ENCODE measurements at regions not wholly inside any gene's neighbourhood (a gene's known extent, or its start where the extent isn't known, plus 50 kb on each side); places are given as distances from the start of the nearest gene placed in this dataset.

DNA sequence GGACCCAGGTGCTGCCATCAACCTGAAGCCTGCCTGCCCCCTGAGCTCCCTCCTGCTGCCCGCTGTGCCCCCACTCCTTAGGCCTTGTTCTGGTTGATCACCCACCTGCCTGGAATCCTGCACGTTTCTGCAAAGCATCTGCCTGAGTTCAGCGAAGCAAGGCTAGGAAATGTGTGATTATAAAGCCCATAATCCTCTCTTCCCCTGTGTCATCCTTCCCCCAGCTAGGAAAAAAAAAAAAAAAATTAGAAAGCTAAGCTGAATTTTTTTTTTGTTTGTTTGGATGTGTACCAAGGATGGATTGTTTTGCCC is 93.2 kb downstream of the FOXA2 start:
- TF ChIP-seq, protein P1, sequence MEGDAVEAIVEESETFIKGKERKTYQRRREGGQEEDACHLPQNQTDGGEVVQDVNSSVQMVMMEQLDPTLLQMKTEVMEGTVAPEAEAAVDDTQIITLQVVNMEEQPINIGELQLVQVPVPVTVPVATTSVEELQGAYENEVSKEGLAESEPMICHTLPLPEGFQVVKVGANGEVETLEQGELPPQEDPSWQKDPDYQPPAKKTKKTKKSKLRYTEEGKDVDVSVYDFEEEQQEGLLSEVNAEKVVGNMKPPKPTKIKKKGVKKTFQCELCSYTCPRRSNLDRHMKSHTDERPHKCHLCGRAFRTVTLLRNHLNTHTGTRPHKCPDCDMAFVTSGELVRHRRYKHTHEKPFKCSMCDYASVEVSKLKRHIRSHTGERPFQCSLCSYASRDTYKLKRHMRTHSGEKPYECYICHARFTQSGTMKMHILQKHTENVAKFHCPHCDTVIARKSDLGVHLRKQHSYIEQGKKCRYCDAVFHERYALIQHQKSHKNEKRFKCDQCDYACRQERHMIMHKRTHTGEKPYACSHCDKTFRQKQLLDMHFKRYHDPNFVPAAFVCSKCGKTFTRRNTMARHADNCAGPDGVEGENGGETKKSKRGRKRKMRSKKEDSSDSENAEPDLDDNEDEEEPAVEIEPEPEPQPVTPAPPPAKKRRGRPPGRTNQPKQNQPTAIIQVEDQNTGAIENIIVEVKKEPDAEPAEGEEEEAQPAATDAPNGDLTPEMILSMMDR (IDR thresholded peaks at IDR 0.05): no peak

GRCh38 chr20:22490287-22491193 is 93.8 kb downstream of the FOXA2 start:
- TF ChIP-seq, protein P1 (IDR thresholded peaks at IDR 0.05): no peak; the same call in 1 of the 2 replicates

- TF ChIP-seq, protein P1 (IDR thresholded peaks at IDR 0.05): no peak
Measured at GRCh38 chr20:22489626-22490286, 94.6 kb downstream of the FOXA2 start.

DNA sequence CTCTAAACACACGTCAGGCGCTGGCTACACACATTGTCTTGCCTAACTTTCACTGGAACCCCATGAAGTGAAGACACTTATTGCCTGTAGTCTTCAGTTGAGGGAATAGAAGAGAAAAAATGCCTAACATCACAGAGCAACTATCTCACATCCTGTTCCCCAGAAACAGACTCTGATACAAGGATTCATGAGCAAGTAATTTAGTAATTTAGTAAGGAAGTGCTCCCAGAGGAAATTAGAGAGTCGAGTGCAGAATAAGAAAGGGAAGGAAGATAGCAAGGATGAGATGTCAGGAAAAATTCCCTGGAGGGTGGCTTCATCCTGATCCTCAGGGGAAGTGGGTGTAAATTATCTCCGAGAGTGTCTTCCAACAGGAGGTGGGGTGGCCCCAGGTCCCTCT is 104.0 kb downstream of the FOXA2 start:
- TF ChIP-seq, protein P1 (IDR thresholded peaks at IDR 0.05): no peak

DNA sequence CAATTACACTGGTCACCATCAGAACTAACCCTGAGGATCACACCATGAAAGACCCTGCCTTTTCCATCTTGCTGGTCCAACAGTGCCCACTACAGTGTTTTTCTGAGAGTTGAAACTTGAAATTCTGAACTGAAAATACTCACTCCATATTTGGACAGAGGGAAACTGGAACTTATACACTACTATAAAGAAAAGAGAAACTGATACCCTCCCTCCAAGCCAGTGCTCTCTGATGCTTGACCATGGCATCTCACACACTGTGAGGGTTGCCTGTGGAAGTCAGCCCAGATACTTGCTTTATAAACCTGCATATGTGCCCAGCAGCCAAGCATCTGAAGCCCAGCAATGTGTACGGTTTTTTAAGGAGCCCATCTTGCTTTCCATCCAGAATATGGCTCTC is 108.7 kb downstream of the FOXA2 start:
- TF ChIP-seq, protein P1 (IDR thresholded peaks at IDR 0.05): no peak

DNA sequence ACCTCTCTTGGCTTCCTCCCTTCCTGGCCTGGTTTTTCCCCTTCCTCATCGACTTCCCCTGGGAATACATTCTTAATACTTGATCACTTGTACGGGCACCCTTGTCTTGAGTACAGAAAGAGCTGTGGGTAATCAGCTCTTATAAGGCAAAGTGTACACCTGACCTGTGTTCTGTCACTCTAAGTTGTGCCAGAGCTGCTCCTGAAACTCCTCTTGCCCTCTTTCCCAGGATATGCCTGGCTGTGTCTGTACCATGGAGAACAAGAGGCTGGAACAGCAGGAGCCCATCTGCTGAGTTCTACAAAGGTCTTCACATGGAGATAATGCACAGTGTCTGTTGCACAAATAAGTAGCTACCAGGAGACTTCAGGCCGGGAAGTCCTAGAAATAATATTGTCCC is 110.1 kb downstream of the FOXA2 start:
- TF ChIP-seq, protein P1 (IDR thresholded peaks at IDR 0.05): no peak

GRCh38 chr20:22473293-22473692 is 111.1 kb downstream of the FOXA2 start:
- TF ChIP-seq, protein P1 (IDR thresholded peaks at IDR 0.05): no peak
